ENCODE measurements at regions not wholly inside any gene's neighbourhood (a gene's known extent, or its start where the extent isn't known, plus 50 kb on each side); places are given as distances from the start of the nearest gene placed in this dataset.

GRCh38 chr16:65229191-65229662 is 107.4 kb upstream of the CDH11 start:
- Histone ChIP-seq H3K4me1 (ENCODE audit: insufficient read depth, poor library complexity, severe bottlenecking) (no peaks in the 10 kb centered on the region), H3K27me3 (ENCODE audit: insufficient read depth, poor library complexity, severe bottlenecking) (no peaks in the 10 kb centered on the region), H3K4me3 (ENCODE audit: severe bottlenecking) (no peak overlapping the region), H3K36me3 (ENCODE audit: low read depth) (no peaks in the 10 kb centered on the region), H3K27ac (ENCODE audit: poor library complexity, severe bottlenecking) (no peak overlapping the region), H3K9me3 (ENCODE audit: severe bottlenecking) (no peaks in the 10 kb centered on the region)
- no peak for TF ChIP-seq CTCF (IDR thresholded peaks at IDR 0.05; ENCODE audit: poor library complexity, severe bottlenecking)
- ATAC-seq (ENCODE audit: low read depth) (no peak), DNase-seq (ENCODE audit: low spot score) (no peak)

- Histone ChIP-seq H3K36me3 (ENCODE audit: low read depth) (no peaks in the 10 kb centered on the region), H3K27me3 (ENCODE audit: insufficient read depth, poor library complexity, severe bottlenecking) (no peaks in the 10 kb centered on the region), H3K4me1 (ENCODE audit: insufficient read depth, poor library complexity, severe bottlenecking) (no peaks in the 10 kb centered on the region), H3K4me3 (ENCODE audit: severe bottlenecking) (no peak overlapping the region), H3K9me3 (ENCODE audit: severe bottlenecking) (no peaks in the 10 kb centered on the region), H3K27ac (ENCODE audit: poor library complexity, severe bottlenecking) (no peak overlapping the region)
- ATAC-seq (ENCODE audit: low read depth) (no peak), DNase-seq (ENCODE audit: low spot score) (no peak)
- TF ChIP-seq CTCF (IDR thresholded peaks at IDR 0.05; ENCODE audit: poor library complexity, severe bottlenecking), result no peak
Measured at GRCh38 chr16:65227150-65227835, 105.4 kb upstream of the CDH11 start.

GRCh38 chr16:65226077-65226476 is 104.2 kb upstream of the CDH11 start:
- Histone ChIP-seq H3K4me1 (ENCODE audit: insufficient read depth, poor library complexity, severe bottlenecking) (no peaks in the 10 kb centered on the region), H3K27ac (ENCODE audit: poor library complexity, severe bottlenecking) (no peak overlapping the region), H3K36me3 (ENCODE audit: low read depth) (no peaks in the 10 kb centered on the region), H3K27me3 (ENCODE audit: insufficient read depth, poor library complexity, severe bottlenecking) (no peaks in the 10 kb centered on the region), H3K9me3 (ENCODE audit: severe bottlenecking) (no peaks in the 10 kb centered on the region), H3K4me3 (ENCODE audit: severe bottlenecking) (no peak overlapping the region)
- ATAC-seq (ENCODE audit: low read depth) (no peak), DNase-seq (ENCODE audit: low spot score) (no peak)
- TF ChIP-seq CTCF (IDR thresholded peaks at IDR 0.05; ENCODE audit: poor library complexity, severe bottlenecking), result no peak

GRCh38 chr16:65225488-65225887 is 103.6 kb upstream of the CDH11 start:
- Histone ChIP-seq H3K9me3 (ENCODE audit: severe bottlenecking) (no peaks in the 10 kb centered on the region), H3K36me3 (ENCODE audit: low read depth) (no peaks in the 10 kb centered on the region), H3K27ac (ENCODE audit: poor library complexity, severe bottlenecking) (no peak overlapping the region), H3K4me1 (ENCODE audit: insufficient read depth, poor library complexity, severe bottlenecking) (no peaks in the 10 kb centered on the region), H3K27me3 (ENCODE audit: insufficient read depth, poor library complexity, severe bottlenecking) (no peaks in the 10 kb centered on the region), H3K4me3 (ENCODE audit: severe bottlenecking) (no peak overlapping the region)
- no peak for DNase-seq (ENCODE audit: low spot score)
- ATAC-seq (ENCODE audit: low read depth), result no peak
- TF ChIP-seq CTCF (IDR thresholded peaks at IDR 0.05; ENCODE audit: poor library complexity, severe bottlenecking), result no peak

- TF ChIP-seq CTCF (IDR thresholded peaks at IDR 0.05; ENCODE audit: poor library complexity, severe bottlenecking), result no peak
- Histone ChIP-seq H3K27ac (ENCODE audit: poor library complexity, severe bottlenecking) (no peak overlapping the region), H3K36me3 (ENCODE audit: low read depth) (no peaks in the 10 kb centered on the region), H3K9me3 (ENCODE audit: severe bottlenecking) (no peaks in the 10 kb centered on the region), H3K4me3 (ENCODE audit: severe bottlenecking) (no peak overlapping the region), H3K27me3 (ENCODE audit: insufficient read depth, poor library complexity, severe bottlenecking) (no peaks in the 10 kb centered on the region), H3K4me1 (ENCODE audit: insufficient read depth, poor library complexity, severe bottlenecking) (no peaks in the 10 kb centered on the region)
- no peak for ATAC-seq (ENCODE audit: low read depth)
- DNase-seq (ENCODE audit: low spot score), result no peak
Measured at GRCh38 chr16:65224994-65225393, 103.1 kb upstream of the CDH11 start.
